GM18508 (cell line): ENCODE measurements at regions not wholly inside any gene's neighbourhood (a gene's known extent, or its start where the extent isn't known, plus 50 kb on each side); places are given as distances from the start of the nearest gene placed in this dataset.

ENCODE experiments used
- ATAC-seq: cut with Tn5 transposase; IDR thresholded peaks from one replicate; pipeline ENCODE4 v1.9.1; 2021; ENCODE audit warnings: moderate number of reproducible peaks; ENCODE audit not compliant: insufficient read depth, unreplicated experiment

- ATAC-seq, result no peak
Measured at GRCh38 chr12:34390846-34391700, 368.8 kb downstream of the ALG10 start.

GRCh38 chr12:34391771-34392581 lies 369.7 kb downstream of the ALG10 start:
- no peak for ATAC-seq

GRCh38 chr12:34392741-34393085 lies 370.4 kb downstream of the ALG10 start:
- no peak for ATAC-seq

- no peak for ATAC-seq
Measured at GRCh38 chr12:34393086-34393820, 371.0 kb downstream of the ALG10 start.

GRCh38 chr12:34393821-34394150 lies 371.5 kb downstream of the ALG10 start:
- no peak for ATAC-seq

GRCh38 chr12:34394211-34395055 lies 372.1 kb downstream of the ALG10 start:
- ATAC-seq, result no peak

- no peak for ATAC-seq
Measured at GRCh38 chr12:34395056-34396005, 373.0 kb downstream of the ALG10 start.

- no peak for ATAC-seq
Measured at GRCh38 chr12:34396006-34396860, 373.9 kb downstream of the ALG10 start.

GRCh38 chr12:34396861-34397590 lies 374.7 kb downstream of the ALG10 start:
- ATAC-seq, result no peak

GRCh38 chr12:34397591-34398365 lies 375.5 kb downstream of the ALG10 start:
- no peak for ATAC-seq

GRCh38 chr12:34398366-34398705 lies 376.0 kb downstream of the ALG10 start:
- ATAC-seq, result no peak

- ATAC-seq, result no peak
Measured at GRCh38 chr12:34398706-34399630, 376.7 kb downstream of the ALG10 start.

GRCh38 chr12:34399631-34400410 lies 377.5 kb downstream of the ALG10 start:
- ATAC-seq, result no peak

- no peak for ATAC-seq
Measured at GRCh38 chr12:34400411-34400881, 378.1 kb downstream of the ALG10 start.
